Activated CD4-positive, alpha-beta T cell treated with anti-CD3 and anti-CD28 coated beads, Interleukin-2, amount 50 U/mL, for 16 hours (primary cell): ENCODE measurements at regions not wholly inside any gene's neighbourhood (a gene's known extent, or its start where the extent isn't known, plus 50 kb on each side); places are given as distances from the start of the nearest gene placed in this dataset.
"Not testable (repeated sequence)": the region's sequence is repeated elsewhere in the genome, so short reads cannot be mapped to it uniquely, and the experiment has no call there.

Experiments used
- DNase-seq: peaks from one replicate; pipeline ENCODE4 v3.0.0-alpha.2; 2020

- DNase-seq, result no peak
Measured at GRCh38 chr18:43341014-43341413, 63.7 kb upstream of the SYT4 start.

- no peak for DNase-seq
Measured at GRCh38 chr18:43350176-43350575, 72.9 kb upstream of the SYT4 start.

- no peak for DNase-seq
Measured at GRCh38 chr18:43364535-43364934, 87.2 kb upstream of the SYT4 start.

GRCh38 chr18:43367895-43368294 lies 90.6 kb upstream of the SYT4 start:
- peak; percentile 14 for DNase-seq

- DNase-seq, result not testable (repeated sequence)
Measured at GRCh38 chr18:43369311-43369710, 92.0 kb upstream of the SYT4 start.

- DNase-seq, result no peak
Measured at GRCh38 chr18:43372773-43373172, 95.5 kb upstream of the SYT4 start.

- DNase-seq, result no peak
Measured at GRCh38 chr18:43380104-43380672, 102.9 kb upstream of the SYT4 start.

- no peak for DNase-seq
Measured at GRCh38 chr18:43382641-43383403, 105.5 kb upstream of the SYT4 start.

- DNase-seq, result no peak
Measured at GRCh38 chr18:43389163-43389562, 111.9 kb upstream of the SYT4 start.

GRCh38 chr18:43392168-43392567 lies 114.9 kb upstream of the SYT4 start:
- DNase-seq, result no peak

- DNase-seq, result no peak
Measured at GRCh38 chr18:43393174-43393573, 115.9 kb upstream of the SYT4 start.

- no peak for DNase-seq
Measured at GRCh38 chr18:43396266-43396665, 119.0 kb upstream of the SYT4 start.

- no peak for DNase-seq
Measured at GRCh38 chr18:43398601-43399000, 121.3 kb upstream of the SYT4 start.

- no peak for DNase-seq
Measured at GRCh38 chr18:43405097-43405496, 127.8 kb upstream of the SYT4 start.

- no peak for DNase-seq
Measured at GRCh38 chr18:43414006-43414405, 136.7 kb upstream of the SYT4 start.

- no peak for DNase-seq
Measured at GRCh38 chr18:43420091-43420490, 142.8 kb upstream of the SYT4 start.

GRCh38 chr18:43420950-43421349 lies 143.7 kb upstream of the SYT4 start:
- DNase-seq, result no peak

- no peak for DNase-seq
Measured at GRCh38 chr18:43422518-43422917, 145.2 kb upstream of the SYT4 start.

GRCh38 chr18:43435851-43436250 lies 158.6 kb upstream of the SYT4 start:
- no peak for DNase-seq

- no peak for DNase-seq
Measured at GRCh38 chr18:43442131-43442530, 164.8 kb upstream of the SYT4 start.

- no peak for DNase-seq
Measured at GRCh38 chr18:43442571-43442970, 165.3 kb upstream of the SYT4 start.

GRCh38 chr18:43465483-43465882 lies 188.2 kb upstream of the SYT4 start:
- DNase-seq, result no peak

- DNase-seq, result no peak
Measured at GRCh38 chr18:43471873-43472272, 194.6 kb upstream of the SYT4 start.

GRCh38 chr18:43481069-43481468 lies 203.8 kb upstream of the SYT4 start:
- no peak for DNase-seq

- no peak for DNase-seq
Measured at GRCh38 chr18:43482136-43482535, 204.8 kb upstream of the SYT4 start.
